HG03571 (cell line): ENCODE measurements at regions not wholly inside any gene's neighbourhood (a gene's known extent, or its start where the extent isn't known, plus 50 kb on each side); places are given as distances from the start of the nearest gene placed in this dataset.
"Not testable (repeated sequence)": the region's sequence is repeated elsewhere in the genome, so short reads cannot be mapped to it uniquely, and the experiment has no call there.

Experiments used
- ATAC-seq: cut with Tn5 transposase; IDR thresholded peaks from one replicate; pipeline ENCODE4 v1.9.1; 2021; ENCODE audit not compliant: unreplicated experiment

DNA sequence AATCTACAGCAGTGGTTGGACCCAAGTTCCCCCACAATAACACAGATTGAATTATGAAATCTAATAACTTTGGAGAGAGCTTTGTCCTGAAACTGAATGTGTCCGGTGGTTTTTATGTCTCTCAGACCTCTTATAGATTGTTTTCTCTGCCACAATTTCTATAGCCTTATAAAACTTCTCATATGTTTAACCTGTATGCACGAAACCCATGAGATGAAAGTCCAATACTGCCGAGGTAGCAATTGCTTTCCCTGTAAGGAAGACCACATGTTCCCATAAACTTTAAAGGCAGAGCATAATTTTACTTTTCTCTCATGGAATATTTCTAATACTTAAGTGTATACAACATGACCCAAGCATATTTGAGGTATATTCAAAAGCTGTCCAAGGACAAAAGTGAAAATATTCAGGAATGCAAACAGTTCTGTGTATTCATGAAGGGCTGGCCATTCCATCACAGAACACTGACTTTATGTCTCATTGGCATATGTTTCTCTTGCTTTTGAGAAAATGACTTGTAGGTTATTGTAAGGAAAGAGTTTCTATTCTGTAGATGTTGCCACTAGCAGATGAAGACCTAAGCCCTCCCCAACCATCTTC, 94.4 kb upstream of the TLE4 start:
- no peak for ATAC-seq

DNA sequence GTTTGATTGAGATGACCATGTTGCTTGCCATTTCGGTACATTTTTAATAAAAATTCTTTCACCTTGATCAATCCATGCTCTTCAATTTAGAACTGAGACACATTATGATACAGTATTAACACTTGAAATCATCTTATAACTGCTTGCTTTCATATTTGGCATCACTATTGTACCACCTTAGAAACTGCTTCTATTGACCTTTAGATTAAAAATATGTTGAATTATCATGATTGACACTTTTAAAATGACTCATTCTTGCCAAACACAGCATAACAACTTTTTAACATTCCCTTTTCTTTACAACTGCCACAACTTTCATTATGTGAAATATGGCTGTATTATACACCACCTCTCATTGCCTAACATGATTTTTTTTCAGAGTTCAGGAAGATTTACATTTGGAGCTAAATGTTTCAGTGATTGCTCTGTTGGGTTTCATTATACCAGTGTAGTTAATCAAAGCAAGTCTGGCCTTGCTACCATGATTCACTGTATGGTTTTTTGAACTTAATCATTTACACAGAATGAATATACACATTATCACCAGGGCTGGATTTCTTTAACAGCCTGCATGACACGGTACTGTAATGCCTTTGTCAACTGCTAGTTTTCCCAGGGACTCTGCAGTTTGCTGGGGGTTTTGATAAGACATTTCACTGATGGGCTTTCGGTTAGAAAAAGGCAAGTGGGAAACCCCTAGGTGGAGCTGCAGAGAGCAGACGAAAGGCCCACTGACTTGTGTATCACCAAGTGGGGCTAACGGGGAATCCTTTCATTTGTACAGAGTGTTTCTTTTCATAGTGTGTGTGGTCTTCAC, 93.6 kb upstream of the TLE4 start:
- ATAC-seq, result peak; percentile 76

DNA sequence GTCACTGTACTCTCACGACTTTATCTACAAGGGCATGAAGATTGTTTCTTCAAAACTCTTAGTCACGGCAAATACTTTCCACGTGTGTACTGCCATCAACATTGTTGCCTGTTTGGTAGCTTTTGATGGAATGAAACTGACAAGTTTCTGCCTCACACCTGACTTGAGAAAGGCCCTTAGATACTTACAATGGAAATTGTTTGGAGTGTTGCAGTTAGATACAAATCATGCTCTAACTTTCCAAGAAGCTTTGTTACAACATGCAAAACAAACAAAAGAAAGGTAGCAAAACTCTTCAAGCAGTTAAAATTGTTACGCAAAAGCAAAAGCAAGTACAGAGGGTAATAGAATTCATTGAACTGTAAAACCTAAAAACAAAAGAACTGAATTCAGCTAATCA, 91.1 kb upstream of the TLE4 start:
- no peak for ATAC-seq

DNA sequence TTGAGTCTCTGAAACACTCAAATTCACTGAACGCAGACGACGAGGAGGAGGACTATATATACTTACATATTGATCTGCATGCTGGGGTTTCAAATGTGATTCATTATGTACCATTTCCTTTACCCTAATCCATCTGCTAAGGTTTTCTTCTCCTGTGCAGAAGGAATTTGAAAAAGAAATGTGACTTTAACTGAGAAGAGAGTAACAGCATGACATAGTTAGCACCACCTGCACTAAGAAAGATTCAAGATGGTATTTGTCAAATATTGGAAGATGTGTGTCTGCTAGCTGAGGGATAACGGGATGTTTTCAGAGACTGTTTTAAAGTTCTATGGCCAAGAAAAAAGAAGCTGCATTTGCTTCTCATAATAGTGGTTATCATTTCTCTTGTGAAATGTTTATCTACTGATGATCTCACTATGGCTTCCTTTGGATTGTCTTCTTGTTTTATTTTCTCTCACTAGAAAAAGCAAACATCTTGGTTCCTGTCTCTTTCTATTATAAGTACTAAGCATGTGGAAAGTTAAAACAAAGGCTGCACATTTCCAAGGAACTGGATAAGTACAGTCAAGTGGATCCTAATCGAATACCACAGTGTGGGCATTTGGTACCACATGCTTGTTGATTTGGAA, 89.8 kb upstream of the TLE4 start:
- ATAC-seq, result no peak

DNA sequence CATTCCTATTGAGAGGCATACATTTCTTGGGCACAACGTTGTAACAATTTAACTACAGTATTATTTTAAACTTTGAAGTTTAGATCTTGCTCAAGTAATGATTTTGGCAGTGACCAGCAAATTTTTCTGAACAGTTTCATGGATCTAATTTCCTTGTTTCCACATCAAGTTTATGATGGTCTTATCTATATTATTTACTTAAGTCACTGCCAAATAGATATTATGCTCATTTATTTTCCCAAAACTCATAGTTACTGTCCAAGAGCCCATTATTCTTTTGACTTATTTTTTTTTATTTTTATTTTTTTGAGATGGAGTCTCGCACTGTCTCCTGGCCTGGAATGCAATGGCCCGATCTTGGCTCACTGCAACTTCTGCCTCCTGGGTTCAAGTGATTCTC, 86.5 kb upstream of the TLE4 start:
- ATAC-seq, result no peak

DNA sequence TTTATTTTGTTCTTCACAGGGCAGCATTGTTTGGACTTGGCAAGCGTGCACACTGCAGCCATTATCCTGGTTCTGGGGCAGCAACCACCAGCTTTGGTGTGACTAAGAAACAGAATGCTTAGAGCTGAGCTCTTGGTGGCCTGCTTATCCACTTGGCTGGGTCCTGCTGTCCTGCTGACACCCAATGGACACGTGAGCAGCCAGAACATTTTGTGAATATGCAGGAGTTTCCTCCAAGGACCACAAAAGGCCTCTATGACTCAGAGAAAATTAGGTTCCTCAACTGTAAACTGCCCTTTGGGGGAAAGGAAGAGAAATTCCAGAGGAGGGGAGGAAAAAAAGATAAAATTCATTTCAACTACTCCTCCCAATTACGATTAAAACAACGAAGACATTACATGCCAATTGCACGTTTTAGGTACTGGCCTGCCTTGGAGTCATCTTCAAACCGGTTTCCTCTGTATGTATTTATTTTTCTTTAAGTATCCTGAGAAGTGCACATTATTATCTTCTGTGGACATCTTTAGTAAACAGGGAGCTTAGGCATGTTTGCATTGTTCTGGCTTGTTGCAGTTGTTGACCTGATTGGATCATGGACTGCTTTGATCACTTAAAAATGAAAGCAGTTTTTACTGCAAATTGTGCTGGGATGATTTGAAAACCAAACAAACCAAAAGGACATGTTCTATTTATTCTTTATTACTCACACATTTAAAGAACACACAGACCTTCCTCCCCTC, 82.3 kb upstream of the TLE4 start:
- ATAC-seq, result no peak

DNA sequence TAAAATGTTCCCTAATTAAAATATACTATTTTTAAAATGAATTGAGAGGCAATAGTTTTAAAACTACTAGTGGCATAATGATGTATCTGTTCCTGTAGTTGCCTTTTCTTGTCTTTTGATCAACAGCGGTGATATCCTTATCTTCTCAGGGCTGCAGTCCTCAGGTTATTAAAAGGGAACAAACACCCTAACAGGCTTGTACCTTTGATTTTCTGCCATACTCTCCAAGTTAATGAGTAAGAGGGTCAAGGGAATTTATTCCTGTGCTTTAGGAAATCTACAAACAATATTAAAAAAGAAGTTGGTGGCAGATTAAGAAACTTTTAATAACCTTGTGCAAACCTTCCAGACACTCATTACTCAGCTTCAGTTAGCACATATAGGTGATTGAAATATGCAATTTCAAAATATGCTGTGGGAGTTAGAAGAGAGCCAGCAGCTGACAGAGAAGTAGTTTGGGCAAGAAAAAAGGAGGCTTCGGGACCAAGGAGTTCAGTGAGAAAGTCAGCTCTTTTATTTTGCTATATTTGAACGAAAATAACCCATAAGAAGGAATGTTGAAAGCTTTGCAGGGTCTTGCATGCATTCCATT, 81.0 kb upstream of the TLE4 start:
- ATAC-seq, result no peak

DNA sequence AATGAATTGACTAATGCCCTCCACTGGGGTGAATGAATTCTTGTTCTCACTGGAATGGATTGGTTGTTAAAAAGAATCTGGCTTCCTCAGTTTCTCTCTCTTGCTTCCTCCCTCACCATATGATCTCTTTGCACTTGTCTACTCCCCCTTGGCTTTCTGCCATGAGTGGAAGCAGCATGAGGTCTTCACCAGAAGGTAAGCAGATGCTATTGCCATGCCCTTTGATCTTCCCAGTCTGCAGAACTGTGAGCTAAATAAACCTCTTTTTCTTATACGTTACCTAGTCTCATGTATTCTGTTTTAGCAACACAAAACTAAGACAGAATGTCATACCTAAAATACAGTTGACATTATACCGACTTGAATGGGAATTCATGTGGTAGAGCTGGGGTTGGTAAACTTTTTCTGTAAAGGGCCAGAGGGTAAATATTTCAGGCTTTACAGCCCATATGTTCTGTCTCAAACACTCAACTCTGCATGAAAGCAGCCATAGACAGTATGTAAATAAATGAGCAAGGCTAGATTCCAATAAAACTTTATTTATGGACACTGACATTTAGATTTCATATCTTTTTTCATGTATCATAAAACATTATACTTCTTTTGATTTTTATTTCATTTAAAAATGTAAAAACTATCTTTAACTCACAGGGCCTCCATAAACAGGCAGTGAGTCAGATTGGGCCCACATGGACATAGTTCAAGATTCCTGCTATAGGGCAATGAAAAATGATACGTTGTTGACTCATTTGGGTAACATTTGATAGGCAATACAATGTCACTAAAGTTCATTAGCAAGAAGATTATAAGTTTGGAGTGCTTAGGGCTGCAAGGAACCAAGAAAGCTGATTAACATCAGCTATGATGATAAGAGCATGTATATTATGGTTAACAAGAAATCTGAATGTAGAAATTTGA, 79.4 kb upstream of the TLE4 start:
- ATAC-seq, result no peak

DNA sequence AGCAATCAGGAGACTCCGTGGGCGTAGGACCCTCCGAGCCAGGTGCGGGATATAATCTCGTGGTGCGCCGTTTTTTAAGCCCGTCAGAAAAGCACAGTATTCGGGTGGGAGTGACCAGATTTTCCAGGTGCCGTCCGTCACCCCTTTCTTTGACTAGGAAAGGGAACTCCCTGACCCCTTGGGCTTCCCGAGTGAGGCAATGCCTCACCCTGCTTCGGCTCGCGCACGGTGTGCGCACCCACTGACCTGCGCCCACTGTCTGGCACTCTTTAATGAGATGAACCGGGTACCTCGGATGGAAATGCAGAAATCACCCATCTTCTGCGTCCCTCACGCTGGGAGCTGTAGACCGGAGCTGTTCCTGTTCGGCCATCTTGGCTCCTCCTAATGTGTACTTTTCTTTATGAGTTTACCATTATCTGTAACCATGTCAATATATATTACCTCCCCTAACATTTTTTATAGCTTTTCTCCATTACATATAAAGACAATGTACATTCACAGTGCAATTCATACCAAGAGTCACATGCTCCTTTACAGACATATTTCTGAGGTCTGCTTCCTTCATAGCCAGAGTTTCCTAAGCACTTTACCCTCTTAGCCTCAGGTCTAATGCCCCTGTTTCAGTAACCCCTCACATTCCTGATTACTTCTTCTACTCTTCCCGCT, 71.4 kb upstream of the TLE4 start:
- ATAC-seq, result not testable (repeated sequence)

DNA sequence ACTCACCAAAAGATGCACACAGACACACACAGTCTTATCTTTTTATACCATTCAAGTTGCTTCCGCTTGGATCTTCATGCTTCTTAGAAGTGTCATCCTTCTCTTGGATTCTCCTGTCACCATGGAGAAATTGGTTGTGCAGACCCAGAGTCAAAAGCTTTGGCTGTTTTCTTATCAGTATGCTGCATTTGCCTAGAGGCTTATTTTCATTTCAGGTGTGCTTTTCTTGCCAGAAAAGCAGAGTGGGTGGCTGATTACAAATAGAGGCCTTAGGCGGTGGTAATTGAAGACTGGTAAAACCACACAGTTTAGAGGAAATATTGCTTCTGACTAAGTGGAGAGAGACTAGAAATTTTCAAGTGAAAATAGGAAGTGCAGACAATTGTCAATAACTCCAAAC, 70.2 kb upstream of the TLE4 start:
- ATAC-seq, result no peak

DNA sequence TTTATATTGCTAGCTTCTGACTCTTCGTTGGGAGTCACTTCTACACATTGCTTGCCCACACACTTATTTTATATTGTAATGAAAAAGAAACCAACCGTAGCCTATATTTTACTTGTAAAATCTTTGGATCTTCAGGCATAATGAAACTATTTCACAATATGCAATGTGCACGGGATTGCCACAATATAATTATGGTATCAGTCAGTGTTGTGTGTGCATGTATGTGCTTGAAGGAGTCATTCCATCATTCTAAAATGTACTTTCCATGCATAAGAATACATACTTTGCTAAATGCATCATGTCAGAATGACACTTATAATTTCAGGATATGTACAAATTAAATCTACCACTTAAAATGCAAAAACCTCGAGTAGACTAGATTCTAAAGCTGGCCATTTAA, 64.0 kb upstream of the TLE4 start:
- no peak for ATAC-seq

DNA sequence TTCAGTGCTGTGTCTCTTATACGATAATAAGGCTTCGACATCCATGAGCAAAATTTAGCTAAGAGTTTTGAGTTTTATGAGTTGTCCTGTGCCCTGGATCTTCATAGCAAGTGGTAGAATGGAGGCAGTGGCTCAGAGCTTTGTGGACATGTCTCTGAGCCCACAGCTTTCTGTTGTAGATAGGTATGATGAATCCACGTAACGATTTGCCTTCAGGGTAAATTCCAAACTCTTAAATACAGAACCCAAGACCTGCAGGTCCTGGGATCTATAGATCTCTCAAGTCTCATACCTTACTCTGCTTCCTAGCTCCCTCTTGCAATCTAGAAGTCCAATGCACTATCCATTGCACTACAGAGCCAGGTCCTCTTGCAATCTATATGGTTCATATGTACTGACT, 59.5 kb upstream of the TLE4 start:
- no peak for ATAC-seq
